C4-2B (cell line): ENCODE measurements at regions not wholly inside any gene's neighbourhood (a gene's known extent, or its start where the extent isn't known, plus 50 kb on each side); places are given as distances from the start of the nearest gene placed in this dataset.

Experiments used
- ZFX ChIP-seq: fragments of 450-650 bp; IDR thresholded peaks from 2 replicates; pipeline ENCODE4 v1.6.1; 2017
- TF ChIP-seq, protein P1 (sequence below): fragments of 450-650 bp; conservative IDR thresholded peaks from 2 replicates; pipeline ENCODE4 v1.5.1; 2017; ENCODE audit warnings: mild to moderate bottlenecking

GRCh38 chr4:110962616-110963015 lies 339.7 kb upstream of the PITX2 start:
- TF ChIP-seq, protein P1, sequence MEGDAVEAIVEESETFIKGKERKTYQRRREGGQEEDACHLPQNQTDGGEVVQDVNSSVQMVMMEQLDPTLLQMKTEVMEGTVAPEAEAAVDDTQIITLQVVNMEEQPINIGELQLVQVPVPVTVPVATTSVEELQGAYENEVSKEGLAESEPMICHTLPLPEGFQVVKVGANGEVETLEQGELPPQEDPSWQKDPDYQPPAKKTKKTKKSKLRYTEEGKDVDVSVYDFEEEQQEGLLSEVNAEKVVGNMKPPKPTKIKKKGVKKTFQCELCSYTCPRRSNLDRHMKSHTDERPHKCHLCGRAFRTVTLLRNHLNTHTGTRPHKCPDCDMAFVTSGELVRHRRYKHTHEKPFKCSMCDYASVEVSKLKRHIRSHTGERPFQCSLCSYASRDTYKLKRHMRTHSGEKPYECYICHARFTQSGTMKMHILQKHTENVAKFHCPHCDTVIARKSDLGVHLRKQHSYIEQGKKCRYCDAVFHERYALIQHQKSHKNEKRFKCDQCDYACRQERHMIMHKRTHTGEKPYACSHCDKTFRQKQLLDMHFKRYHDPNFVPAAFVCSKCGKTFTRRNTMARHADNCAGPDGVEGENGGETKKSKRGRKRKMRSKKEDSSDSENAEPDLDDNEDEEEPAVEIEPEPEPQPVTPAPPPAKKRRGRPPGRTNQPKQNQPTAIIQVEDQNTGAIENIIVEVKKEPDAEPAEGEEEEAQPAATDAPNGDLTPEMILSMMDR, result no peak
- TF ChIP-seq ZFX, result no peak
